ENCODE measurements at regions not wholly inside any gene's neighbourhood (a gene's known extent, or its start where the extent isn't known, plus 50 kb on each side); places are given as distances from the start of the nearest gene placed in this dataset.
"Not testable (repeated sequence)": the region's sequence is repeated elsewhere in the genome, so short reads cannot be mapped to it uniquely, and the experiment has no call there.

DNA sequence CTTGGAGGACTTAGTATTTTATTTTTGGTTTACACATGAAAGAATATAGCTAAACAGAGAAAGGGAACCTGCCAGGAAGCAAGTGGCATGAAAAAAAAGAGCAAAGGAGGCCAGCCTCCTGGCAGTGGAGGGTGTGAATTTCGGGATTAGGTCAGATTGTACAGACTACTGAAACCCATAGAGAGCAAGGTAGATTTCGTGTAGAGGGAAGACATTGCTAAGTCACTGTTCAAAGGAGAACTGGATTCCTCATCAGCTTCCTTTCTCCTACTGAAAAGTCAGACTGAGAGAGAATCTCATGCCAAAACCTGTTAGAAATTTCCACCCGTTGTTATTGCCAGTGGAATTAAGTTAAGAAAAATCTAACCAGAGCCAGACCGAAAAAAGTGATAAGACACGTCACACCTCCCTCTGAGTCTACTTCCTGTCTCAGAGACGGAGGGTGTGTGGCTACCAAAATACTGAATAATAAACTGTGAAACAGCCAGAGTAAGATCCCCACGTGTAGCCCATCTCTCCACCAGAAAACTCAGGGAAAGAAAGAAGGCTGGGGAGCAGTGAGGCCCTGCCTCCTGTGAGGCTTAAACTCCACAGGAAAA lies 118.8 kb downstream of the SKIDA1 start:
- no peak for DNase-seq (ENCODE audit: low spot score)

DNA sequence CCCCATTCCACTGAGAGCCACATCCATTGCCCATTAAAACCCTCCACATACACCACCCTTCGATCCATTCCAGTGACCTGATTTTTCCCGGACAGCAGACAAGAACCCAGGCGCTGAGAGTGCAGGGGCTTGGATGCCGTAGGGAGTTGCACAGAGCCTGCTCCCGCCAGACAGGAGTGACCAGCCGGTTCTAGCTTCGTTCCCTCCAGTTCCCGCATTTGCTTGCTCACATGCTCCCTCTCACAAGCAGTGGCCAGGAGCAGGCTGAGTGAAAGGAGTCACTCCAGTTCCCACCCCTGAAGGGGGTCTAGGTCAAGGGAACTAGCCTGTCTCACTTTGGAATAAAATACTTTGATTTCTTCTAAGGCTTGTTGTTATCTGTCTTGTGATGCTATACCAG lies 119.5 kb downstream of the SKIDA1 start:
- no peak for DNase-seq (ENCODE audit: low spot score)

DNA sequence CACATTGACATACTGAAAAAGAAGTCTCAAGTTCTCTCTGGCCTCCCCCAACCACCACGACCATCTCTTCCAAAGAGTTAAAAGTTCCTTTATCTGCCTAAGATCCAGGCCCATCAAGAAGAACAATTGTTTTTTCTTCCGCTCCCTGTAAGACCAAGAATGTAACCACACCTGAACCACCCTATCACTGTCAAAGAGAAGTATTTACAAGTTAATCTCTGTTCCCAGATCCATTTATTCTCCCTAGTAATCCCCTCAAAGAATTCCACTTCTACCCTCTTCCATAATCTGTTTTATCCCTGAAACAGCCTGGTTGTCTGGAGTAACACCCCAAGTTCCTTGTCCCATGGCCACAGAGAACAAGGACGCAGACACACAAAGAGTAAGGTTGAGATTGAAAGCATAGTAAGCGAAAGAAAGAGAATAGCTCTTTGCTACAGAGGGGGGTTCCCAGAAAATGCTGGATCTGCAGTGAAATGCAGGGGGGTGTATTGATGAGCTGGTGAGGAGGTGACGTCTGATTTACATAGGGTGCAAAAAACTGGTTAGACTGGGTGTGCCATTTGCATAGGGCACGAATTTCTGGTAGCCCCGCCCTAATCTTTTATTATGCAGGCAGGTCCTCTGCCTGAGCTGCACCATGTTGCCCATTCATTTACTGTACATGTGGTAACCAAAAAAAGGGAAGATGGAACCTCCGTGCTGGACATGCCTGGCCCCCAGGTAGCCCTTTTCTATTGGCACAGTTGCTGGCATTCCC lies 122.0 kb downstream of the SKIDA1 start:
- no peak for DNase-seq (ENCODE audit: low spot score)

DNA sequence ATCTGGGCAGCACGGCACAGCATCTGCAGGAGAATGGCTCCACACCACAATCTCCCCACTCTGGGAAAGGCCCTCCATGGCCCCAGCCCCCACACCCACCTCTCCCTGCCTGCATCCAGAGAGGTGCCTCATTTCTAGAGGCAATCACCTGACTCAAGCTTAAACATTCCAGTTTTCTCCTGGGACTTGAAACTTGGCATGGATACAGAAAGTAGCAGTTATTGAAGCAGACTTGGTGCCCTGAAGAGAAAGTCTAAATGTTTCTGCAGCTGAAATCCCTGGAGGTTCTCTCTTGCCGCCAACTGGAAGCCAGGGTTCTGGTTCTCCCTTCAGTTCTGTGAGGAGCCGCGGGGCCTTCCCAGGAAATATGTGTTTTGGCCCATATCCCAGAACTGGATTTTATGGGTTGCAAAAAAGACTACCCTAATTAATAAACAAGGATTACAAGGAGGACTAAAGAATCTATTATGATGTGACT lies 122.8 kb downstream of the SKIDA1 start:
- no peak for DNase-seq (ENCODE audit: low spot score)

DNA sequence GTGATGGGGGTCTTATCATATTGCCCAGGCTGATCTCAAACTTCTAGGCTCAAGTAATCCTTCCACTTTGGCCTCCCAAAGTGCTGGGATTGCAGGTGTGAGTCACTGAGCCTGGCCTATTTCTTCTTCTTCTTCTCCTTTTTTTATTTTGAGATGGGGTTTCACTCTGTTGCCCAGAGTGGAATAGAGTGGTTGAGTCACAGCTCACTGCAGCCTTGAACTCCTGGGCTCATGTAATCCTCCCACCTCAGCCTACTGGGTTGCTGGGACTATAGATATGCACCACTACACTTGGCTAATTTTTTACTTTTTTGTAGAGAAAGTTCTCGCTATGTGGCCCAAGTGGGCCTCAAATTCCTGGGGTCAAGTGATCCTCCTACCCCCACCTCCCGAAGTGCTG lies 124.3 kb downstream of the SKIDA1 start:
- DNase-seq (ENCODE audit: low spot score), result no peak

DNA sequence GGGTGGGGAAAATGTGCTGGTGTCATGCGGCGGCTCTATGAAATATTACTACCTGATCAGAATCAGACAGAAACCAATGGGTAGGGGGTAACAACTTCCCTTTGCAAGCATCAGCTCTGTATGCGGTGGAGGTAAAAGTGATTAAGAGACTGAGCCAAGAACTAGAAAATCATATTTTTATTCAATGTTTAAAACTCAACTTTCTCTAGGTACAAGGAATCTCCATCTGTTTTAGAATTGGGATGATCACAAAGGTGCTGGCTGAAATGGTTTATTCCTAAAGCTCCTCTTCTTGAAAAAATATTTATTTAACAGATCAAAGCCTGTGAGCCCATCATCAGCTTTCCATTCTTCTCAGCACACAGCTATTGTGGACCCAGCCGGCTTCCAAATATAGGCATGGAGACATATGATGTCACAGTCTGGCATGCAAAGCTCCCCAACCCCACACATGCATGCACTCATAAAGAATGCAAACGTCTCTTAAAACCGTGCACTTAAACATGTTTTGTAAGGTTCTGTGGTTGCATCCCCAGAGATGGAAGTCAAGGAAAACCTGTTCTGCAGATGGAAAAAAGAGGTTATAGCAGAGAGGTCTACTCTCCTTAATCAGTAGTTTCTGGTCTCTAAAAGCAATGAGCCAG lies 126.0 kb downstream of the SKIDA1 start:
- no peak for DNase-seq (ENCODE audit: low spot score)

DNA sequence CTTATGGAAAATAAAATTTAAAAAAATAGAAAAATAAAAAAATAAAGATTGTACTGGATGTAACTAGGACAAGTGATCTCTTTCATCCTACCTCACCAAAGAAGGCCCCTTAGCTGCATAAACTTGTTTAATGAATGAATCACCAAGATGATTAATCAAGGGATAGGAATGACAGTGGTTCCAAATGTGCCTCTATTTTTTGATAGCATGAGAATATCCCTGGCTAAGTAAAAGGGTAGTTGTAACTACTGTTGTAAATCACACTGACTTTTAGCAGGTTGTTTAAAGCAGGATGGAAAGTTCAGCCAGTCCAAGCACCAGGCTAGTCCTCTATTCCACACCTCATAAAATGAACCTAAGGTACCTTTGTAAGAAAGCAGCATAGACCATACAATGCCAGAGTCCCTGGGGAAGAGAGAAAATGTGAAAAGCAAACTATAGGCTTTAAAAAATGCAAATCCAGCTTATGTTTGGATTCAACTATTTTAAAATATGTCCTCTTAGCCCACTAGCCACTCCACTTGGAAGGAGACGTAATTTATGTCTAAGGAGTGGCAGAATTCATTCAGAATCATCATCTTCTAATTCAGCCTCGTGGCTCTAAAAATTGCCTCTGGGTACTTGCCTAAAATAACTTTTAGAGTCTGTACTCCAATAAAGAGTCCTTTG lies 126.8 kb downstream of the SKIDA1 start:
- DNase-seq (ENCODE audit: low spot score), result no peak

DNA sequence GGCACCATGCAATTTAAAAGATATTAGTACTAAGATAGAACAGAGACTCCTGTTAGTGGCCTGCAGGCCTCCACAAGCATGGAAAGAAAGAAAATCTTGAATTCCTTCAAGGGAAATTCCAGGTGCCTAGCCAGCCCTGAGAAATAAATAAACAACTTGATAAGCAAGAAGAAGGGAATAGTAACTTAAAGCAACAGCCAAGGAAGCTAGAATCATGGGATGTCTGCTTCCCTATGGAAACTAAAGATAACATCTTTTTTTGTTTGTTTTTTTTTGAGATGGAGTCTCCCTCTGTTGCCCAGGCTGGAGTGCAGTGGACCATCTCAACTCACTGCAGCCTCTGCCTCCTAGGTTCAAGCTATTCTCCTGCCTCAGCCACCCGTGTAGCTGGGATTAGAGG lies 128.6 kb downstream of the SKIDA1 start:
- DNase-seq (ENCODE audit: low spot score), result no peak

DNA sequence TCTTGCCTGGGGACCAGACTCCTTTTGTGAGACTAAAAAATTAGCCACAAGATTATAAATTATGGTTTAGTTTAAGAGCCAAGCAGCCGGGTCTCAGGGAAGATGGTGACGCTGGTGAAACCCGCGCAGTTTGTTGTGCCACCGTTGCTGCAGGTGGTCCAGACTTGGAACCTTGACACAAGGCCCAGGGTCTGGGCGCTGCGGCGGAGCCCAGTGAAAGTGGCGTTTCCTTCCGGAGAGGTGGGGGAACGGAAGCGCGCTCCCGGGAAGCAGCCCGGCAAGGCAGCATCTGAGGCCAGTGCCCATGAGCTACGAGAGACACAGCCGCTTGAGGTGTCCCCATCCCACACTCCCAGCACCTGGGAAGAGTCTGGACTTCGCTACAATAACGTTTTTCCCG lies 131.6 kb downstream of the SKIDA1 start:
- DNase-seq (ENCODE audit: low spot score), result no peak

DNA sequence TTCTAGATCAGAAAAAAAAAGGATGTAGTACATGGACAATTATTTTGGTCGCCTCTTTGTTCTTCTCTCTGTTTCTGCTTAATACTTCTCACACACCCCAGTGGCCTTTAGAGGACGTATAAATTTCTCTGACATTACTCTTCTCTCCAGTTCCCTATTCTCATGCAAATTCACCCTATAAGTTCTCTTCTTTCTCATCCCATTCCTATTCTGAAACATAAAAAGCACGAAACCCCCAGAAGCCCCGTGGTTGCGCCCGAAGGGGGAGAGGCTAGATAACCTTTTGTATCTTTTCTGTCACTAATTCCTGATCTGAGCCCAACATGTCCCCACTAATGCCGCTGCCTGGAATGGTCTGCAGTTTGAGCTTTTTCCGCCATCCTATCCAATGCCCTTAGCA lies 136.9 kb downstream of the SKIDA1 start:
- DNase-seq (ENCODE audit: low spot score), result no peak

DNA sequence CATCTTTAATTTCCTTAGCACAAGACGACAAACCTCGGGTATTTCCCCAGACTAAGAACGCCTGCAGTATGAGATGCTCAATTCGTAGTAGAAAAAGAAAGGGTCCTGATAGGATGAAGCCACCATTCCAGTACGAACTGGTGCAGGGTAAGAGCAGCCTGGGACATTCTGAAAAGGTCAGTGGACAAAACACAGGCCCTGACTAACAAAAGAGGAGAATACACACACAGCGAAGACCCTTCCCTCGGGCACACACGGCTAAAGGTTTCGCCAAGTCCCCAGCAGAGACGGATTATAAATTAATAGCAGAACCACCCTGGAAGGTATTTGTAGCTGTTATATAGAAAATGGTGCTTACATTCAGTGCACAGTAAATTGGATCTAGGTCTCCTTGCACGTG lies 137.6 kb downstream of the SKIDA1 start:
- no peak for DNase-seq (ENCODE audit: low spot score)

DNA sequence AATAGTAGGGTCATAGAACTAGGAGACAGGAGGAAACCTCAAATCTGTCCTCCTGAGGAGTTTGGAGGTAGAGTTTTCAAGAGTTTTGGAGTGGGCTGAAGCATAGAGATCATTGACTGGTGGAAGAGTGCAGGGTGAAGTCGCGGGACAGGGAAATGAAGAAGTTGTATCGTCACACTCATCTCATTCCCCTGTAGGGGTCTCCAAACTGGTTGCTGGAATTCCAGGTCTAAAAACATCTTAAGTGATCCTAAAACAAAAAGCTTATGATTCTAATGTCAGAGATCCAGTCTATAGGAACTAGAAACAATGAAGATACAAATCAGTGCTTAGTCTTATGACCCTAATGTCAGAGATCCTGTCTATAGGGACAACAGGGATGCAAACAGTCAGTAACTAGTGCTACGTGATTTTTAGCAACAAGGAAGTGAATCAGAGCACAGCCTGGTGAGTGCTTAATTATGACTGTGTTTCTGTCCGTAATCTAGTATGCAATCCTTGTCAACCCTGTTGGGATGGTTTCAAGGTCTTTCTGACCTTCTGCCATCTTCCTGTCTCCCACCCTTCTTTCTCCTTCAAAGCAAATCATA lies 139.4 kb downstream of the SKIDA1 start:
- DNase-seq (ENCODE audit: low spot score), result no peak

DNA sequence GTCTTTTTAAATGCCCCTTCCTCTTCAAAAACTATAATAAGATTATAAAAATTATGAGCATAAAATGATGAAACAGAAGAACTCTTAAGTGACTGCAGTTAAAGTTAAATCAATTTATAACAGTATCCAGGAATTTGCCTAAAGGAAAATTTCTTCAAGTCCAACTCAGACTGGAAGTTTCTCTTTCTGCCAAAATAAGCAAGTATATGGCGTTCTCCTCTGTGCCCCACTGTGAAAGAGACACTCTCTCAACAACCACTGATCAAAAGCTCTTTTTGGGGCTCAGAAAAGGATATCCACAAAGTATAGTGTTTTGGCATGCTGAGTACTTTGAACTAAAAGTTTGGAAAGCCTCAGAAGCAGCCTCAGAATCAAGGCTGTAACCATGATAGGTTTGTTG lies 139.9 kb downstream of the SKIDA1 start:
- no peak for DNase-seq (ENCODE audit: low spot score)

DNA sequence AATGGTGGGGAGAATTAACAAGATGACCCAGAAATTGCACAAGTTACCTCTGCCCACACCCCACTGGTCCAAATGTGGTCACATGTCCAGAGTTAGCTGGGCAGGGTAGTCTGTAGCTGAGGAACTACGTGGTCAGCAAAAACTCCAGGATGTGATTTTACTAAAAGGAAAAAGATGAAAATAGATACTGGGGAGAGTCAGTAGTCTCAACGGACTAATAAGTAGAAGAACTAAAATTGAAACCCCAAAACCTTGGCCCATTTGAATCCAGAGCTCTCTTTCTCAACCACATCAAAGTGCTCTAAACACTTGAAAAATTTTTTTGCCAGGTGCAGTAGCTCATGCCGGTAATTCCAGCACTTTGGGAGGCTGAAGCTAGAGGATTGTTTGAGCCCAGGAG lies 146.3 kb downstream of the SKIDA1 start:
- no peak for DNase-seq (ENCODE audit: low spot score)

DNA sequence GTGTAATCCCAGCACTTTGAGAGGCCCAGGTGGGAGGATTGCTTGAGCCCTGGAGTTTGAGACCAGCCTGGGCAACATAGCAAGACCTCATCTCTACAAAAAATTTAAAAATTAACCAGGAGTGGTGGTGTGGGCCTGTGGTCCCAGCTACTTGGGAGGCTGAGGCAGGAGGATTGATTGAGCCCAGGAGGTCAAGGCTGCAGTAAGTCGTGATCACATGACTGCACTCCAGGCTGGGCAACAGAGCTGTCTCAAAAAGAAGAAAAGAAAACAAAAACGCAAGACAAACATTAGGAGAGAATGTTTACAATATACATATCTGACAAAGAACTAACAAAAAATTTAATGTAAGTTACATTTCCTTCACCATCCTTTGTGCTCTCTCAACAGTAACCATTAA lies 150.2 kb downstream of the SKIDA1 start:
- not testable (repeated sequence) for DNase-seq (ENCODE audit: low spot score)

DNA sequence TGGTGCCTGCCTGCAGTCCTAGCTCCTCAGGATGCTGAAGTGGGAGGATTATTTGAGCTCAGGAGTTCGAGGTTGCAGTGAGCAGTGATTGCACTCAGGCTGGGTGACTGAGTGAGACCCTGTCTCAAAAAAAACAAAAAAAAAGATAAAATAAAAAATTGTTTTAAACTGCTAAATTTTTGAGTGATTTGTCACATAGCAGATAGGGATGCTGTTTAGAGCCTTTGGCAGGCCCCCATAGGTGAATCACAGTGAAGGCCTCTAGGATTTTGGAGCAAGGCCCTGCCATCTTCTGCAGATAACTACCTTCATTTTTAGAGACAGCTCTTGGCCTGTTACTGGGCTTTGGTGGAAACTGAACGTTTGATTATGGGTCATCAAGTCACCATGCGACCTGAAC lies 151.6 kb downstream of the SKIDA1 start:
- not testable (repeated sequence) for DNase-seq (ENCODE audit: low spot score)

DNA sequence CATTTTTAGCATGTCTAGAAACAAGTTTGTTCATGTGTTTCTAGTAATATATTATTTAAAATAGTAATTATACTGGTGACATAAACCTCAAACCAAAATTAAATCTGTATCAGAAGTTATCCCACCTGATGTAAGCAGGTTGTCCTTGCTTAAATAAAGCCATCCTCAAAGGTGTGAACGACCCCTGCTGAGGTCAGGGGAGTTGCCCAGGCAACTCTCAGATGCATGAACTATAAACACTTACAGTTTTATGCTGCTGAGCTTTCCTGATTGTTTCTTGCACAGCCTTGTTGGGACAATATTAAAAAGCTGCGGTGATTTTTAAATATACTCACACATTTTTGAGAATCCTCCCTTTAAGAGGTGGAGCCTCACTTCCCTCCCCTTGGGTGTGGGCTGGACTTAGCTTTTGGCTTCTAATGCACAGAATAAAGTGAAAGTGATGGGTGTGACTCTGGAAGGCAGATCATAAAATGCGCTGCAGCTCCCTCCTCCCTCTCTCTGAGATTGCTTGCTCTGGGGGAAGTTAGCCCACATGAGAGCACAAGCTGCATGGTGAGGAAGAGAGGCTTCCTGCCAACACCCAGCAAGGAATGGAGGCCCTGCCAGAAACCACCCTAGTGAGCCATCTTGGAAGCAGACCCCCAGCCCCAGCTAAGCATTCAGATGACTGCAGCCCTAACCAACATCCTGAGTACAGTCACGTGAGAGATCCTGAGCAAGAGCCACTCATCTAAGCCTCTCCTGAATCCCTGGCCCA lies 152.7 kb downstream of the SKIDA1 start:
- DNase-seq (ENCODE audit: low spot score), result peak; percentile 44

DNA sequence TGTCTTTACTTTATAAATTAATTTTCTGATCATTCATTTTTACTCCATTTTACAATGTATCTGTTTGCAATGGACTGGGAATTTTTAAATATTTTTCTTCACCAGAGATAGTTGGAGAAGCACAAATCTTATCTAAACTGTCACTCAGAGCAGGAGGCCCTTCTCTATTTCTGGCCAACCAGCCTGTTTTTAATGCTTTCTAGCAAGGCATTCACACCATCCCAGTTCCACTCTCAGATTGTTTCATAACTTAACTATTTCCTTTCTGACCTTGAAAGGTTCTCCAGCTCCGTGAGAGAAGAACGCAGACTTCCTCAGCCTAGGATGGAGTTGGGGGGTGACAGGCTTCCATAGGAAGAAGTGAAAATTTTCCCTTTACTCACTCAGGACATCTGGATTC lies 155.8 kb downstream of the SKIDA1 start:
- DNase-seq (ENCODE audit: low spot score), result no peak

DNA sequence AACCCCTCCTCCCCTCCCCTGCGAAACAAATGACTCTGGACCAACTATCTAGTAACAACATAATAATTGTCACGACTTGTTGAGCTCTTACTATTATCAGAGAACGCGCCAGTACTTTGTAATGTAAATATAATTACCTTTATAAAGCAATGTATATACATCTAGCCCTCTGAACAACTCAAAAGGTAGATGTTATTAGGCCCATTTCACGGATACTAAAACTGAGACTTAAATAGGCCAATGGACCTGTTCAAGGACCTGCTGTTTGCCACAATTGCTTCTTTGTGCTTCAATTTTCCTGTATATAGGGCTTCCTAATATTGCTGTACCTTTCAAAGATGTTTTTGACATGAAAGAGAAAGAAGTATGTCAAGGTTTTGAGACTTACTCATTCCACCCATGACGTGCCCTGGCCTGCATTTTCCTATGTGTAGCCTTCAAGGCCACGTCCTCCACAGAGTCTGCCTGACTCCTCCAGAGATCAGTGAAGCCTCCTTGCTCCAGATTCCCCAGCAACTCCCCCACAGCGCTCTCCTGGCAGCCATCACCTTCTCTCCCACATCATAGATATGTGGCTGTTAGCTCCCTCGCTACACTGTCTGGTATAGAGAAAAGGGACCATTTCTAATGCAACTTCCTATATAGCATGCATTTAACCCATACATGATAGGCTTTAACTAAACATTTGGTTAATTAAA lies 156.6 kb downstream of the SKIDA1 start:
- DNase-seq (ENCODE audit: low spot score), result no peak

DNA sequence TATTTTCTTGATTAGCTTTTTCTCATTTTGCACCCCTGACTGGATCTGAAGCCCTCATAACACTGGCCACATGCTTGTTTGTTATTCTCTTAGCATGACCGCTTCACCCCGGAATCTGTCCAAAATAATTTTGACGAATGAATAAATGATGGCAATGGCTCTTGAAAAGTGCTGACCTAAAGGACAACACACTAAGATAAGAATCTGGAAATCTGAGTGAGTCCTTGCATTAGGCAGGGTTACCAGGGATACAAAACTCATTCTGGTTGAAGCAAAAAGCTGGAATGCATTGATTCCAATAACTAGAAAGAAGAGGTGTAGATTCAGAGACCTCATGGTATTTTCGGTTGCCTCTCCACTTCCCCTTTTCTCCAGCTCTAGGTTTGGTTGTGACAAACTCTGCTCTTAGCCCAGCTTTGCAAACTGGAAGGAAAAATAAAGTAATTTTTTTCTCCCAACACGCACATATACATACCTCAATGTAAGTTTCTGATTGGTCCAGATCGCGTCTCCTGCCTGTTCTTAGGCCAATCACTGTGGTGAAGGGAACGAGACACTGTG lies 157.4 kb downstream of the SKIDA1 start:
- DNase-seq (ENCODE audit: low spot score), result no peak

DNA sequence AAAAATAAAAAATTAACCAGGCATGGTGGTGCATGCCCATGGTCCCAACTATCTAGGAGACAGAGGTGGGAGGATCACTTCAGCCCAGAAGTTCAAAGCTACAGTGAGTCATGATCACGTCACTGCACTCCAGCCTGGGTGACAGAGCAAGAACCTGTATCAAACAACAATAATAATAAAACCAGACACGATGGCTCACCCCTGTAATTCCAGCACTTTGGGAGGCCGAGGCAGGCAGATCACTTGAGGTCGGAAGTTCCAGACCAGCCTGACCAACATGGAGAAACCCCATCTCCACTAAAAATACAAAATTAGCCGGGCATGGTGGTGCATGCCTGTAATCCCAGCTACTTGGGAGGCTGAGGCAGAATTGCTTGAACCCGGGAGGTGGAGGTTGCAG lies 159.4 kb downstream of the SKIDA1 start:
- DNase-seq (ENCODE audit: low spot score), result not testable (repeated sequence)

All from HuH-7 (cell line).